ENCODE measurements at regions not wholly inside any gene's neighbourhood (a gene's known extent, or its start where the extent isn't known, plus 50 kb on each side); places are given as distances from the start of the nearest gene placed in this dataset.

DNA sequence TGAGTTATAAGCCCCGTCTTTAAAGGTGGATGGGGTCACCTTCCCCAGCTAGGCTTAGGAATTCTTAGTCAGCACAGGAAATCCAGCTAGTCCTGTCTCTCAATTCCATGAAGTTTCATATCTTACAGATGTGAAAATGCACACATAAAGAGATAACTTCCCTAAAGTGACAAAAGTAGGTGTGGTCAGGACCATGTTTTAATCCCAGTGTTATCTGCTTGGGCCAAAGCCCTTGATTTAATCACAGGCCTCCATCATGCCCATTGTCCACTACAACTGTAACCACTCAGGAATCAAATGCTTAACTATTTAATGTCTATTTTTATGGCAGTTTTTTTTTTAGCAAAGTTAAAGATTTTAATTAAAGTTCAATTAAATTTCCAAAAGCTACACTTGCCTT, 194.4 kb upstream of the BTG1 start:
- DNase-seq, result no peak

DNA sequence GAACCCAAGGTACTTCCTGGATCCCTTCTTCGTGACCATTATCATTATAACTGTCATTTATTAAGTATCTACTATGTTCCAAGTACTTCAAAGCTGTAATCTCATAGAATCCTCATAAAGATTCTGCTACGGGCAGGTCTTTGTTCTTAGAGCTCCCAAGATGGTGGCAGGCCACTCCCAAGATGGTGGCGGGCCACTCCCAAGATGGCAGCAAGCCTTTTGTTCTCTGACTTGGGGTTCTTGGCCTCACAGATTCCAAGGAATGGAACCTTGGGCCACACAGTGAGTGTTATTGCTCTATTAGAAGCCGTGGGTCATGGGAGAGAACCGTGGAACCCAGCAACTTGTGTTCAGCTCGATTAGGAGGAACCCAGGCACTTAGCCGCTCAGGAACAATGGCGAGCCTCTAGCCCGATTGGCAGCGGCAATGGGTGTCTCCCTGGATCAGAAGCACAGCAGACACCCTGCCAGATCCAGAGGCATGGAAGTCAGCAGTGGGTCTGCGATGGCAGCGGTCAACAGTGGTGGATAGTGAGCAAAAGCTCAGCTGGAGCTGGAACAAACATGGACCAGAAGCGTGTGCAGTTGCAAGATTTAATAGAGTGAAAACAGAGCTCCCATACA, 193.7 kb upstream of the BTG1 start:
- DNase-seq, result no peak

GRCh38 chr12:92338671-92339070, 193.0 kb upstream of the BTG1 start:
- DNase-seq, result no peak

GRCh38 chr12:92338102-92338501, 192.5 kb upstream of the BTG1 start:
- DNase-seq, result no peak

DNA sequence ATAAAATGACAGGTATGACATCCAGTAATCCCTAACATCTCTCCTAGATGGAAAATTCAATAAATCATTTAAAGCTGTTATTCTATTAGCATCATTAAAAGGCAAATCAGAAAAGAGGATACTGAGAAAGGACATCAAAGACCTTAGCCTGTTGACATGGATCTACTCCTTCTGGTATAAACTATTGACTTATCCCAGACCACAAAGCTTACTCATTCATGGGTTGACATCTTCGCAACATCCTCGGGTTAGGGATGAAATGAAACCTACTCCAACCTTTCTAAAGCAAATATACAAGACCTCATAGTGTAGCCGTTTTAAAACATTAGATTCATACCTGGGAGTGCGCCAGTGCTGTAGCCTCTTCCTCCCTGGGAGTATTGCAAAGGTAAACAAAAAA, 191.5 kb upstream of the BTG1 start:
- no peak for DNase-seq

DNA sequence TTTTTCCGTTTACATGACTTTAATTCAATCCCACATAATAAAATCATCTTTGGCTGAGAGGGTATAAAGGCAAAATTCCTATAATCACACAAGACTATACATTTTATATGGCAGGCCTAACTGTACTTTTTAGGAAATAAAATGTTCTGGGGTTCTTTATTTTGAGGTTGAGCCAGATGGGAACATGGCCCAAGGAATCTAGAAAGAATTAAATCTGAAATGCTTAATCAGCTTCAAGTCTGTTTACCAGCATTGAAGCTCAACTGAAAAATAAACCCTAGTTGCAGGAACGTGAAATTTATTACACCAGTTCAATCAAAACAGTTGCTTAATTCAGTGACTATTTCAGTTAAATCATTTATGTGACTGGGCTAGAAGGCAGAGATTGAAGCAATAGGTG, 191.0 kb upstream of the BTG1 start:
- no peak for DNase-seq

DNA sequence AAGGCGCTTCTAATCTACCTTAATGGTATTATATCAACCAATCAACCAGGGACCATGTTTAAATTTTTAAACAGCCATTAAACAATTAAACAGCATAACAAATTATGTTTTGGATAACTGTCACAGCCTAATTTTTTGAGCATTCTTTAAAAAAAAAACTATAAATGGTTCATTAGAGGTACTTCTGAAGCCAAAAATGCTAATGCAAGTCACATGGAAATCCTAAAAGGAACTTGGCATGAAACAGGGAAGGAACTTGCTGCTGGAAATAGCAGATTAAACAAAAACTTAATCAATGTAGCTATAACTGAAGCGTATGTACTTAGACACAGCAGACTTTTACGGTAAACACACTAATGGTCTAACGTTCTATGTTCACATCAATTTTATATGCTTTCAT, 190.2 kb upstream of the BTG1 start:
- DNase-seq, result no peak

GRCh38 chr12:92334552-92334951, 188.9 kb upstream of the BTG1 start:
- DNase-seq, result no peak

DNA sequence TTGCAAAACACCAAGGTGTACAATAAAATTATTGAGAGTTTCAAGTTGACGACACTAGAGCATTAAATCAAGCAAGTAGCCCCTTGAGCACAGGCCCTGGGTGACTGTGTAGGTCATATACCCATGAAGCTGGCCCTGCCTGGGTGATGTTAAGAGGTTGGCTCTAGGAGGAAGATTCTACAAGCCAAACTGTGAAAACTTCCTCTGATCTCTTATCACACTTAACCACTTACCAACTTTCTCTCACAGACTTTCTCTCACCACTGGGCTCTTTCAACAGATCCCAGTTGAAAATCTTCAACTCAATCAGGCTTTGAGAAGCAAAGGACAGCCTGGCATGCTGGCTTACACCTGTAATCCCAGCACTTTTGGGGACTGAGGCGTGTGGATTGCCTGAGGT, 186.9 kb upstream of the BTG1 start:
- no peak for DNase-seq

- no peak for DNase-seq
Observed at GRCh38 chr12:92331383-92331782, 185.7 kb upstream of the BTG1 start.

GRCh38 chr12:92330654-92331053, 185.0 kb upstream of the BTG1 start:
- DNase-seq, result no peak

DNA sequence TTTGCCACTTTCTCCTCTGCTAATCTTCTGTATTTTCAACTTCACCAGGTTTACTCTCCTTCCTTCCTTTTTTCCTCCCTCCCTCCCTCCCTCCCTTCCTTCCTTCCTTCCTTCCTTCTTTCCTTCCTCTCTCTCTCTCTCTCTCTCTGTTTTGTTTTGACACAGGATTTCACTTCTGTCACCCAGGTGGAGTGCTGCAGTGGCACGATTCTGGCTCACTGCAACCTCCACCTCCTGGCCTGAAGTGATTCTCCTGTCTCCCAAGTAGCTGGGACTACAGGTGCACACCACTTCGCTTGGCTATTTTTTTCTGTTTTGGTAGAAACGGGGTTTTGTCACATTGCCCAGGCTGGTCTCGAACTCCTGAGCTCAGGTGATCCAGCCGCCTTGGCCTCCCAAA, 181.2 kb upstream of the BTG1 start:
- DNase-seq, result no peak

GRCh38 chr12:92324849-92325500, 179.3 kb upstream of the BTG1 start:
- no peak for DNase-seq

DNA sequence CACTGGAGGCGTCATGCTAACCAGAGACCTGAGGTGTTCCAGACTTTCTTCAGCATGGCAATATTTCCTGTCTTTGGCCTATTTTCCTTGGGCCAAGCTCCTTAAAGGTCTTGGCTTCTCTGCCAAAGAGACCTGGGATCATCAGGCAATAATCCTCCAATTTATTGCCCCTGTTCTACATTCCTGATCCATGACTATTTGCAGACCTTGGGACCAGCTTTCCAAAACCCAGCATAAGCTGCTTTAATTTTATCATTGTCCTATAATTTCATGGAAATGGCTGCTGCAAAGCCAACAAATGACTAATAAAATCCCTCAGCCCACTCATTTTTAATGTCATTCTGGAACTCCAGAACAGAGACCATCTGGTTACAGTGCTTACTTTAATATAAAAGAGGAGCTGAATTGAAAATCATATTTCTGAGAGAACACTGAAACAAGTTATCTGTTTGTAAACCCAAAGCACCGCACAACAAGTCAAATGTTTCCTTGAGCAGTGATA, 166.9 kb upstream of the BTG1 start:
- no peak for DNase-seq

- DNase-seq, result no peak
Observed at GRCh38 chr12:92304371-92305055, 158.9 kb upstream of the BTG1 start.

GRCh38 chr12:92302041-92302829, 156.6 kb upstream of the BTG1 start:
- DNase-seq, result no peak

DNA sequence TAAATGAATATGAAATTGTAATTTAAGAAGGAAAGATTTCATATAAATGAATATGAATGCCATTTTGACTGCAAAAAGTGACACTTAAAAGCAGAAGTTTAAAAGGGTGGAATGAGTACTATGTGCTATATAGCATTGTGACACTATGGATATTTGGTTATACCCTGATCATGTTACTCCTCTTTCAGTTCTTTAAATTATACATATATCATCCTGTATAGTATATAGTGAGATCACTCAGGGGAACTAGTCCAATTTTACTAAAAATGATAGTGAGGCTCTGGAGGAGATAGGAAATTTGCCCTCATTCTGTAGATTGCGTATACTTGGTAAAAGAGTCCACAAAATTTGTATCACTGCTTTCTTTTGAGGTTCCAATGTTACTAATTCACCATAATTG, 155.7 kb upstream of the BTG1 start:
- no peak for DNase-seq

GRCh38 chr12:92300777-92301176, 155.1 kb upstream of the BTG1 start:
- no peak for DNase-seq

GRCh38 chr12:92299744-92300143, 154.1 kb upstream of the BTG1 start:
- no peak for DNase-seq

- no peak for DNase-seq
Observed at GRCh38 chr12:92299344-92299743, 153.7 kb upstream of the BTG1 start.

- DNase-seq, result no peak
Observed at GRCh38 chr12:92297932-92298696, 152.5 kb upstream of the BTG1 start.

DNA sequence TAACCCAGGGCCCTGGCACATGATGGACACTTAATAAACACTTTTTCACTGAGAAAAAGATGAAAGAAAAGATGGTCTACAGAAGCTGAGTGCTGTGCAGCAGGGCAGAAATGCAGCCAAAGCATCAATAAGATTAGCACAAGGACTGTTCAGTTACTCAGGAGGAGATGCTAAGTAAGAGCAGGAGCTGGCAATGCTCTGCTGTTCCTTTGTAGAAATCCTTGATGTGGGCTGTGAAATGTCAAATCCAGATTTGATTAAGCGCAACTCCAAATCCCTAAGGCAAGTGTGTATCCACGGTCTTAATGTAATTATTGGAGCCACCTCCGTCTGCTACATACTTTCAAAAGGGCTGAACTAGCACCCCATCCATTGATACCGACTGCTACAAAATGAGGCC, 151.8 kb upstream of the BTG1 start:
- no peak for DNase-seq

- no peak for DNase-seq
Observed at GRCh38 chr12:92295523-92295922, 149.9 kb upstream of the BTG1 start.
